WTC11 (cell line): ENCODE measurements at regions not wholly inside any gene's neighbourhood (a gene's known extent, or its start where the extent isn't known, plus 50 kb on each side); places are given as distances from the start of the nearest gene placed in this dataset.

Experiments used
- ELF4 ChIP-seq: sonication (generic); formaldehyde crosslinking; IDR thresholded peaks from 2 replicates; pipeline ENCODE4 v1.8.1; 2022; ENCODE audit warnings: low read depth, mild to moderate bottlenecking, moderate library complexity, missing genetic modification reagents
- FOXK1 ChIP-seq: sonication (generic); formaldehyde crosslinking; IDR thresholded peaks from 2 replicates; pipeline ENCODE4 v1.8.0; 2022; ENCODE audit warnings: mild to moderate bottlenecking, moderate library complexity, missing genetic modification reagents
- GRHL2 ChIP-seq: fragments of 250-450 bp; sonication (Bioruptor Pico); IDR thresholded peaks from 2 replicates; pipeline ENCODE4 v1.8.0; 2022; ENCODE audit warnings: mild to moderate bottlenecking, moderate library complexity; ENCODE audit not compliant: insufficient replicate concordance, severe bottlenecking
- OVOL2 ChIP-seq: fragments of 250-450 bp; sonication (Bioruptor Pico); IDR thresholded peaks from 2 replicates; pipeline ENCODE4 v1.9.0; 2021; ENCODE audit warnings: mild to moderate bottlenecking, borderline replicate concordance
- ZNF138 ChIP-seq: sonication (generic); formaldehyde crosslinking; conservative IDR thresholded peaks from 2 replicates; pipeline ENCODE4 v1.8.1; 2022; ENCODE audit warnings: mild to moderate bottlenecking, moderate library complexity, missing genetic modification reagents
- TF ChIP-seq, protein P1 (sequence below): fragments of 200-600 bp; IDR thresholded peaks from 2 replicates; pipeline ENCODE4 v1.8.0; 2022; ENCODE audit warnings: antibody characterized with exemption
- TF ChIP-seq, protein P2 (sequence below): sonication (generic); formaldehyde crosslinking; IDR thresholded peaks from 2 replicates; pipeline ENCODE4 v1.8.1; 2022; ENCODE audit warnings: low read depth, mild to moderate bottlenecking, moderate library complexity, missing genetic modification reagents, borderline replicate concordance
- TF ChIP-seq, protein P3 (sequence below): fragments of 250-450 bp; sonication (Bioruptor Pico); IDR thresholded peaks from 2 replicates; pipeline ENCODE4 v1.9.0; 2021; ENCODE audit warnings: moderate library complexity, mild to moderate bottlenecking, inconsistent platforms, borderline replicate concordance

DNA sequence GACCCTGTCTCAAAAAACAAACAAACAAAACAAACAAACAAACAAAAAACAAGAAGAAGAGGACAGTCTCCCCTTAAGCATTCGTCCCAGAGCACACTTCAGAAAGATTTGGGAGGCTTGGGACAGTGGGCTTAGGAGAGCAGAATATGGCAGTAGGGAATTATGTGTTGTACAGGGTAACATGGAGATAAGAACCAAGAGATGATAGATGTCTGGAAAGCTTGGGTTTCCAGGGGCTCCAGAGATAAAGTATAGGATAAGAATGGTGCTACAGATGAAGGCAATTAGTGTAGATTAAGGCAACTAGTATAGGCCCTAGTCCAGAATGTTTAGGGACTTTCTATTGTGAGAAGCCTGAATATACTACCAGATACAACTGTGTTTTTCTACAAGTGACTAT lies 934.9 kb upstream of the AUTS2 start:
- TF ChIP-seq, protein P1, sequence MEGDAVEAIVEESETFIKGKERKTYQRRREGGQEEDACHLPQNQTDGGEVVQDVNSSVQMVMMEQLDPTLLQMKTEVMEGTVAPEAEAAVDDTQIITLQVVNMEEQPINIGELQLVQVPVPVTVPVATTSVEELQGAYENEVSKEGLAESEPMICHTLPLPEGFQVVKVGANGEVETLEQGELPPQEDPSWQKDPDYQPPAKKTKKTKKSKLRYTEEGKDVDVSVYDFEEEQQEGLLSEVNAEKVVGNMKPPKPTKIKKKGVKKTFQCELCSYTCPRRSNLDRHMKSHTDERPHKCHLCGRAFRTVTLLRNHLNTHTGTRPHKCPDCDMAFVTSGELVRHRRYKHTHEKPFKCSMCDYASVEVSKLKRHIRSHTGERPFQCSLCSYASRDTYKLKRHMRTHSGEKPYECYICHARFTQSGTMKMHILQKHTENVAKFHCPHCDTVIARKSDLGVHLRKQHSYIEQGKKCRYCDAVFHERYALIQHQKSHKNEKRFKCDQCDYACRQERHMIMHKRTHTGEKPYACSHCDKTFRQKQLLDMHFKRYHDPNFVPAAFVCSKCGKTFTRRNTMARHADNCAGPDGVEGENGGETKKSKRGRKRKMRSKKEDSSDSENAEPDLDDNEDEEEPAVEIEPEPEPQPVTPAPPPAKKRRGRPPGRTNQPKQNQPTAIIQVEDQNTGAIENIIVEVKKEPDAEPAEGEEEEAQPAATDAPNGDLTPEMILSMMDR = no peak
- no peak for TF ChIP-seq ZNF138 (CRISPR knock-in tag)
- TF ChIP-seq GRHL2 = no peak
- TF ChIP-seq, protein P2, sequence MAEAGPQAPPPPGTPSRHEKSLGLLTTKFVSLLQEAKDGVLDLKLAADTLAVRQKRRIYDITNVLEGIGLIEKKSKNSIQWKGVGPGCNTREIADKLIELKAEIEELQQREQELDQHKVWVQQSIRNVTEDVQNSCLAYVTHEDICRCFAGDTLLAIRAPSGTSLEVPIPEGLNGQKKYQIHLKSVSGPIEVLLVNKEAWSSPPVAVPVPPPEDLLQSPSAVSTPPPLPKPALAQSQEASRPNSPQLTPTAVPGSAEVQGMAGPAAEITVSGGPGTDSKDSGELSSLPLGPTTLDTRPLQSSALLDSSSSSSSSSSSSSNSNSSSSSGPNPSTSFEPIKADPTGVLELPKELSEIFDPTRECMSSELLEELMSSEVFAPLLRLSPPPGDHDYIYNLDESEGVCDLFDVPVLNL (CRISPR knock-in tag) = no peak
- TF ChIP-seq ELF4 (CRISPR knock-in tag) = no peak
- no peak for TF ChIP-seq FOXK1 (CRISPR knock-in tag)
- no peak for TF ChIP-seq OVOL2 (CRISPR knock-in tag)
- TF ChIP-seq, protein P3, sequence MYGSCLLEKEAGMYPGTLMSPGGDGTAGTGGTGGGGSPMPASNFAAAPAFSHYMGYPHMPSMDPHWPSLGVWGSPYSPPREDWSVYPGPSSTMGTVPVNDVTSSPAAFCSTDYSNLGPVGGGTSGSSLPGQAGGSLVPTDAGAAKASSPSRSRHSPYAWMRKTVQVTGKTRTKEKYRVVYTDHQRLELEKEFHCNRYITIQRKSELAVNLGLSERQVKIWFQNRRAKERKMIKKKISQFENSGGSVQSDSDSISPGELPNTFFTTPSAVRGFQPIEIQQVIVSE (CRISPR knock-in tag) = no peak
